Activated CD4-positive, CD25-positive, alpha-beta regulatory T cell (primary cell): ENCODE measurements at regions not wholly inside any gene's neighbourhood (a gene's known extent, or its start where the extent isn't known, plus 50 kb on each side); places are given as distances from the start of the nearest gene placed in this dataset.
"Not testable (repeated sequence)": the region's sequence is repeated elsewhere in the genome, so short reads cannot be mapped to it uniquely, and the experiment has no call there.

ENCODE experiments used
- DNase-seq, 4 experiments: peaks; one replicate each; lab custom pipeline; 2025; lab: John Stamatoyannopoulos, UW

- no peak for DNase-seq
These were observed 242.0 kb downstream of the ARHGAP12 start for GRCh38 chr10:31686599-31686998.

DNA sequence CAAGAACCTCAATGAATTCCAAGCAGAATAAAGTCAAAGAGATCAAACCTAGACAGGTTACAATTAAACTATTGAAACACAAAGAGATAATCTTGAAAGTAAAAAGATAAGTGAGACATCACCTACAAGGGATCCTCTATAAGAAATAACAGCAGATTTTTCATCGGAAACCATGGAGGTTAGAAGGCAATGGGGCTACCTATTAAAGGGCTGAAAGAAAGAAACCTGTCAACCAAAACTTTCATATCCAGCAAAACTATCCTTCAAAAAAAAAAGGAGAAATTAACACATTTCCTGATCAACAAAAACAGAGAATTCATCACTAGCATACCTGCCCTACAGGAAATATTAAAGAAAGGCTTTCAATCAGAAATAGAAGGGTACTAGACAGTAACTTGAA, 244.9 kb downstream of the ARHGAP12 start:
- no peak for DNase-seq

DNA sequence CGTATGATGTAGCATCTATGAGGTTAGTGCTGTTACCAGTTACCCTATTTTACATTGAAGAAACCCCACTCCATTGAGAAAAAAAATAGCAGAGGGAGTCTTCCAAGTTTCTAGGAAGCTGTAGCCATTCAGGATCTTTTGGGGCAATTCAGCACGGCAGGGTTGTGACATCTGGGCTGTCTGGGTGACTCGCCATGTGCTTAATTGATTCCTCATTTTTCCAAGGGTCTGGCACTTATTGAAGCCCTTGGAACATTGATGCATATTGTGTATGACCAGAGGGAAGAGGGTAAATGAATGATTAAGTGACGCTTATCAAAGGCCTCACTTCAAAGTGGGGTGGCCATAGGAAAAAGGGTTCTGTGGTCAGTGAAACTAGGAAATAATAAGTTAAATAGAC, 248.7 kb downstream of the ARHGAP12 start:
- DNase-seq, result no peak

DNA sequence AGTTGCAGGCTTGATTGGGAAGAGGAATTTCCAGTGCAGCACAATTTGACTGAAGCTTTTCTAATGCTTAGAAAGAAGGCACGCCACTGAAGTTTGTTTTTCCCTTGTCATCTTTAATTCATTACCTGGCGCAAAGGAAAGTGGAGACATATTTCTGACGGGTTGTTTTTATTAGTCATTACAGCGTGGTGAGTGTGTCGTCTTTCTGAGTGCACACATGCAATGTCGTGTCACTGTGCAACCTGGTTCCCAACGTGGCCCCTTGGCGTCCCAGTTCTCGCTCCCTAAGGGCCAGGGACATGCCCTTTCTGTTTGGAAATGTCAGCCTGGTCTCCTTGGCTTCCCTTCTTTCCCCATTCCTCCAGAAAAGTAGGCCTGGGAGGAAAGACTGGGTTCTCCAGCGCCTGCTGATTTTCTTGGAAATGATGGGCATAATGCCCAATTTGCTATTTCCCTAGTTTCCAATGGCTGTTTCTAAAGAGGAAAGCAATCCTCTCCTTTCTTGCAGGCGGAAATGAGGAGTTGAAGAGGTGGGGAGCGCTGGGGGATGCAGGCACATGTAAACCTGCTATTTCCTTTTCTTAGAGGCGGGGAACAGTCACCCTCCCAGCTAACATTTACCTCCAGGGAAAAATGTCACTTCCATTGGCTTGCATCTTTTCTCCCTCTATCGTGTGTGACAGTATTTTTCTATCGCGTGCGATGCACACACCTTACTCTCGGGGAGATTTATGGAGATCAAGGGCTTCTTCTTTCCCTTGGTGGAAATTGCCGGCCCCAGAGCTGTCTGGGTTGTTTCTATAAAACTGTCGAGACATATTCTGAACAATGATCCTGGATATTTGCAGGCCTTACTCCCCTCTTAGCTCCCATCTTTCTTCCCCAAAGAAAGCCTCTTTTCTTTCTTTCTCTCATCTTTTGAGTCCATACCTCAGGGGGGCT, 249.8 kb downstream of the ARHGAP12 start:
- DNase-seq, result no peak

DNA sequence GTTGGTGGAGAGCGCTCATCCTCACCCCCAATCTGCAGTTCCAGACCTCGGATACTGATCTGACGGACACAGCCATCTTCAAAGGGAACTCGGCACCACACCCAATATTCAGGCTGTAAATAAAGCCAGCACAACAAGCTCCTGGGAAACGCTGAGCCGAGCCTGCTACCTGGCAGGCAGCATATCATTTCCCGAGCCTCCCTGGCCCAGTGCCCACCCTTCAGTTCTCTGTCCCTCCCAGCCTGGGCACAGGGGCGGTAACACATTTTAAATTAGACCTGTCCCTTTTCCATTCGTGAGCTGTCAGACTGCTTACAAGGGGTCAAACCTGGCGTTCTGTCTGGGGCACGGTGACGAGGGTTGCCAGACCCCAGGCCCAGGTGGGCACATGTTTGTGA, 250.5 kb downstream of the ARHGAP12 start:
- no peak for DNase-seq

DNA sequence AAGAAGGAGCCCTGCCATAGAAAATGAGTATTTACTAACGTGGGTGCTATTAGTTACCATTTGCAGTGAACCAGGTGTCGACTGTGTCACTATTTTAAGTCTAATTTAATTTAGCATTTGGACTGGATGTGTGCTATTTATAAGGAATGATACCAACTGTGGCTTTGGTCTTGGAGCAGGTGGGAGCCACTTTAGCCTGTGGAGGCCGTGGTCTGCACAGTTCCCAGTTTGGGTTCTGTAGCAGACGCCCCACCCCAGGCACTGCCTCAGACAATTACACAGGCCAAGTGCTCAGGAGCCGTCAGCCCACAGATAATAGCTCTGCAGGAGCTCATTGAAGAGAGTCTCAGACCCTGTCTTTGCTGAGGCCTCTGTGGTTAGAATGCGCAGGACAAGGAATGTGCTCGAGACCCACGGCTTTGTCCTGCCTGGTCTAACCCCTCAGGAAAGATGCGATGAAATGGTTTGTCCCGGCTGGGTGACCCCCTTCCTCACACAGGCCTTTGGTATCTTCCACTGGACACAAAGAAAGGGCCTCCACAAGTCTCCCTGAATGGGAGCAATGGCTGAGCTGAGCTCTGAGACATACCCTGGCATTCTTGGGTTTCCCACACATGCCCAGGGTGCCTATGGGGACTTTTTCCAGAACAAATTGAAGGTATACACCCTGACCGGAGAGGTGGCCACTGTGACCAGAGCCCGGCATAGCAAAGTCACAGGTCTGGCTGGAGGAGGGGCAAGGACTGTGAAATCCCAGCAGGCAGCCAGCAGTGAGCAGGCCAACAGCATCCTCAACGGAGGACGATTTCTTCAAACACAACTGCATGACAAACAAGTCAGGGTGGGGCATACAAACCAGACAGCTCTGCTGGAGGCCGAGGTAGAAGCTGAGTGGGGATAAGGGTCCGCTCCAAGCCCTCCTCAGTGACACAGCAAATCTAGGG, 251.2 kb downstream of the ARHGAP12 start:
- DNase-seq, result no peak

GRCh38 chr10:31675726-31676125, 252.9 kb downstream of the ARHGAP12 start:
- DNase-seq, result no peak

GRCh38 chr10:31669357-31669756, 259.3 kb downstream of the ARHGAP12 start:
- DNase-seq, result no peak

DNA sequence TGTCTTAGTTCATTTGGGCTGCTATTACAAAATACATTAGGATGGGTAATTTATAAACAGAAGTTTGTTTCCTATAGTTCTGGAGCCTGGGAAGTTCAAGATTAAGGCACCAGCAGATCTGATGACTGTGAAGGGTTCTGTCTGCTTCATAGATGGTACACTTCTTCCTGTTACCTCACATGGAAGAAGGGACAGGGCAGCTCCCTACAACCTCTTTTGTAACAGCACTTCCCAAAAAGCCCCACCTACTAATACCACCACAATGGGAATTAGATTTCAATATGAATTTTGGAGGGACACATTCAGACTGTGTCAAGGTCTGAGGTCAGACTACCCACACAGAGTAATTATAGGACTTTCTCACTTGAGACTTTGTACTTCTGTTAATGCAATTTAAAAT, 260.3 kb downstream of the ARHGAP12 start:
- no peak for DNase-seq

DNA sequence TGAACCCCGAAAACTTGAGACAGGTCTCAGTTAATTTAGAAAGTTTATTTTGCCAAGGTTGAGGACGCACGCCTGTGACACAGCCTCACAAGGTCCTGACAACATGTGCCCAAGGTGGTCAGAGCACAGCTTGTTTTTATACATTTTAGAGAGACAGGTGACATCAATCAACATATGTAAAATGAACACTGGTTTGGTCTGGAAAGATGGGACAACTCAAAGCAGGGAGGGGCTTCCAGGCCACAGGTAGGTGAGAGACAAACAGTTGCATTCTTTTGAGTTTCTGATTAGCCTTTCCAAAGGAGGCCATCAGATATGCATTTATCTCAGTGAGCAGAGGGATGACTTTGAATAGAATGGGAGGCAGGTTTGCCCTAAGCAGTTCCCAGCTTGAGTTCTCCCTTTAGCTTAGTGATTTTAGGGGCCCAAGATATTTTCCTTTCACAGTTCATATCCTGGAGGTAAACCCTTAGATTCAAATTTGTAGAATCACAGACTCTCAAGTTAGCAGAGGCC, 262.8 kb downstream of the ARHGAP12 start:
- DNase-seq, result not testable (repeated sequence)

GRCh38 chr10:31664803-31665202, 263.8 kb downstream of the ARHGAP12 start:
- DNase-seq, result no peak

GRCh38 chr10:31664071-31664470, 264.6 kb downstream of the ARHGAP12 start:
- not testable (repeated sequence) for DNase-seq

GRCh38 chr10:31660300-31660699, 268.3 kb downstream of the ARHGAP12 start:
- no peak for DNase-seq

DNA sequence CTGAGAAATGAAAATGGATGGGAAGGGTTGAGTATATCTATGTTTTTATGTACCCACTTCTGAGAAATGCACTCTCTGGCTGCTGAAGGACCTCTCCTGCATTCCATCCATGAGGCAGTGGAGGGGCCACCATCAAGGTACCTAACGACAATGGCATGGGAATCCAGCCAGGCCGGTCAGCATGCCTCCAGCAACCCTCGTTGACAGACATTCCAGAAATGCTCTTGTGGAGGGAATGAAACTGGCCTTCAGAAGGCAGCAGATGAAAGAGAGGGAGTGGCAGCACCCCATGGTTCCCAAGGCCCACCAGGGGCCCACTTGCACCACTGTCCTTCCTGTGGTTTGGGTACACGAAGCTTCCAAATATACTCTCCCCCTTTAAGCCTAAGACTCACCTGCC, 269.0 kb downstream of the ARHGAP12 start:
- DNase-seq, result no peak

GRCh38 chr10:31657434-31657872, 271.2 kb downstream of the ARHGAP12 start:
- no peak for DNase-seq

GRCh38 chr10:31656851-31657433, 271.7 kb downstream of the ARHGAP12 start:
- DNase-seq, result no peak

GRCh38 chr10:31652038-31652437, 276.6 kb downstream of the ARHGAP12 start:
- no peak for DNase-seq

DNA sequence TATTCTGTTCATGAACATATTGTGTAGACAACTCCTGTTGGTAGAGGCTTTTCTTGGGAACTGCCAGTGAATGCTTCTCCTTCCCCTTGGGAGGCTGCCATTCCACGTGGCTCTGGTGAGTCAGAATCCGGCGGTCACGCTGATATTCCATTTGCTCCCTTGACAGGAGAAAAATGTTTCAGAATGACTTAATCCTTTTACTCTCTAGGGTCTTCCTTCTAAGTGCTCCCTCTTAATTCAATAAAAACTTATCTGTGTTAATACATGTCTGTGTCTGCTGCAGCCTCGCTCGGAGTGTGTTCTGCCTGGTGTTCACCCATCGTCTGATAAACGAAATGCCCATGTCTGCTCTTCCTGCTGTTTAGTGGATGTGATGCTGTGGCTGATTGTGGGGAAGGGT, 278.6 kb downstream of the ARHGAP12 start:
- DNase-seq, result no peak

- no peak for DNase-seq
These were observed 279.7 kb downstream of the ARHGAP12 start for GRCh38 chr10:31648966-31649365.

- no peak for DNase-seq
These were observed 280.8 kb downstream of the ARHGAP12 start for GRCh38 chr10:31647861-31648260.

DNA sequence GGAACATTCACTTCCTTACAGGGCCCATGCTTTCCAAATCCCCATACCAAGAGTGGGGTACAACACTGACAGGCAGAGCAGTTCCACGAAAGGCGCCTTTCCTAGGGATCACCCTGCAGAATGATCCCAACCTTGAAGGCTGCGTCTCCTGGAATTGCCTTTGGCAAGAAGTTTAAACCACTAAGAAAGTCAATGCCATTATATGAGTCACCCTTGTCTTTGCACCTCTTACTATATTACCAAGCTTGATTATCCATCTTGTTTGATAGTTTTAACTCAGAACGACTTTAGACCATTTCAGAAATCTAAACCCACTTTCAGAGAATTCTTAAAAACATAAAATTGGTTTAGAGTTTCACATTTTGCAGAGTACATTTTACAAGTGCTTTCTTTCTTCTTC, 282.1 kb downstream of the ARHGAP12 start:
- DNase-seq, result no peak

GRCh38 chr10:31645786-31646185, 282.8 kb downstream of the ARHGAP12 start:
- no peak for DNase-seq
